ENCODE measurements at regions not wholly inside any gene's neighbourhood (a gene's known extent, or its start where the extent isn't known, plus 50 kb on each side); places are given as distances from the start of the nearest gene placed in this dataset.

- H3K9ac ChIP-seq, result no peak overlapping the region
- H3K79me2 ChIP-seq (ENCODE audit: insufficient read depth, low read depth), result no peaks in the 10 kb centered on the region
- no peak overlapping the region for H2AFZ ChIP-seq (ENCODE audit: low read depth)
- H3K27ac ChIP-seq, result no peak overlapping the region
- no peaks in the 10 kb centered on the region for H3K4me1 ChIP-seq (ENCODE audit: low read depth, poor library complexity, severe bottlenecking)
- TF ChIP-seq CTCF (conservative IDR thresholded peaks at IDR 0.05; ENCODE audit: low read depth, low read length), result no peak
- H3K36me3 ChIP-seq (ENCODE audit: insufficient read depth), result no peaks in the 10 kb centered on the region
- H4K20me1 ChIP-seq (ENCODE audit: insufficient read depth), result no peaks in the 10 kb centered on the region; the same call in 1 of the 2 replicates
- no peak overlapping the region for H3K4me3 ChIP-seq (IDR thresholded peaks at IDR 0.05; ENCODE audit: insufficient read depth, low read depth, low read length)
- no peaks in the 10 kb centered on the region for H3K27me3 ChIP-seq (ENCODE audit: insufficient read depth, low read depth)
- no peak overlapping the region for H3K4me2 ChIP-seq
These were observed 76.4 kb downstream of the SNRPE start for GRCh38 chr1:203937678-203938330.

GRCh38 chr1:203944651-203945404 is 83.4 kb downstream of the SNRPE start:
- Histone ChIP-seq H3K9ac (no peak overlapping the region), H3K36me3 (ENCODE audit: insufficient read depth) (no peaks in the 10 kb centered on the region), H2AFZ (ENCODE audit: low read depth) (no peak overlapping the region), H3K79me2 (ENCODE audit: insufficient read depth, low read depth) (no peaks in the 10 kb centered on the region), H3K4me2 (no peak overlapping the region), H4K20me1 (ENCODE audit: insufficient read depth) (no peaks in the 10 kb centered on the region), H3K27ac (no peak overlapping the region), H3K4me1 (ENCODE audit: low read depth, poor library complexity, severe bottlenecking) (no peaks in the 10 kb centered on the region), H3K4me3 (IDR thresholded peaks at IDR 0.05; ENCODE audit: insufficient read depth, low read depth, low read length) (no peak overlapping the region), H3K27me3 (ENCODE audit: insufficient read depth, low read depth) (no peaks in the 10 kb centered on the region)
- TF ChIP-seq CTCF (conservative IDR thresholded peaks at IDR 0.05; ENCODE audit: low read depth, low read length), result no peak

GRCh38 chr1:203954293-203954692 is 92.9 kb downstream of the SNRPE start:
- no peak overlapping the region for H3K4me2 ChIP-seq
- H4K20me1 ChIP-seq (ENCODE audit: insufficient read depth), result no peaks in the 10 kb centered on the region
- H3K4me1 ChIP-seq (ENCODE audit: low read depth, poor library complexity, severe bottlenecking), result no peaks in the 10 kb centered on the region
- no peak overlapping the region for H3K9ac ChIP-seq
- H3K36me3 ChIP-seq (ENCODE audit: insufficient read depth), result no peaks in the 10 kb centered on the region
- H2AFZ ChIP-seq (ENCODE audit: low read depth), result no peak overlapping the region
- no peaks in the 10 kb centered on the region for H3K79me2 ChIP-seq (ENCODE audit: insufficient read depth, low read depth)
- H3K27ac ChIP-seq, result no peak overlapping the region
- H3K27me3 ChIP-seq (ENCODE audit: insufficient read depth, low read depth), result no peaks in the 10 kb centered on the region
- no peak overlapping the region for H3K4me3 ChIP-seq (IDR thresholded peaks at IDR 0.05; ENCODE audit: insufficient read depth, low read depth, low read length)
- TF ChIP-seq CTCF (conservative IDR thresholded peaks at IDR 0.05; ENCODE audit: low read depth, low read length), result no peak

- no peak for TF ChIP-seq CTCF (conservative IDR thresholded peaks at IDR 0.05; ENCODE audit: low read depth, low read length)
- Histone ChIP-seq H3K4me2 (no peak overlapping the region), H4K20me1 (ENCODE audit: insufficient read depth) (no peaks in the 10 kb centered on the region), H3K36me3 (ENCODE audit: insufficient read depth) (no peaks in the 10 kb centered on the region), H3K27ac (no peak overlapping the region), H3K79me2 (ENCODE audit: insufficient read depth, low read depth) (no peaks in the 10 kb centered on the region), H2AFZ (ENCODE audit: low read depth) (no peak overlapping the region), H3K4me3 (IDR thresholded peaks at IDR 0.05; ENCODE audit: insufficient read depth, low read depth, low read length) (no peak overlapping the region), H3K27me3 (ENCODE audit: insufficient read depth, low read depth) (no peaks in the 10 kb centered on the region), H3K9ac (no peak overlapping the region), H3K4me1 (ENCODE audit: low read depth, poor library complexity, severe bottlenecking) (no peaks in the 10 kb centered on the region)
These were observed 93.6 kb downstream of the SNRPE start for GRCh38 chr1:203954788-203955552.

All from KMS-11 (cell line).